COLO668 (cell line): ENCODE measurements at regions not wholly inside any gene's neighbourhood (a gene's known extent, or its start where the extent isn't known, plus 50 kb on each side); places are given as distances from the start of the nearest gene placed in this dataset.
"Not testable (repeated sequence)": the region's sequence is repeated elsewhere in the genome, so short reads cannot be mapped to it uniquely, and the experiment has no call there.

ENCODE experiments used
- DNase-seq: peaks from one replicate; lab custom pipeline; 2025; ENCODE audit not compliant: unreplicated experiment; lab: John Stamatoyannopoulos, UW

DNA sequence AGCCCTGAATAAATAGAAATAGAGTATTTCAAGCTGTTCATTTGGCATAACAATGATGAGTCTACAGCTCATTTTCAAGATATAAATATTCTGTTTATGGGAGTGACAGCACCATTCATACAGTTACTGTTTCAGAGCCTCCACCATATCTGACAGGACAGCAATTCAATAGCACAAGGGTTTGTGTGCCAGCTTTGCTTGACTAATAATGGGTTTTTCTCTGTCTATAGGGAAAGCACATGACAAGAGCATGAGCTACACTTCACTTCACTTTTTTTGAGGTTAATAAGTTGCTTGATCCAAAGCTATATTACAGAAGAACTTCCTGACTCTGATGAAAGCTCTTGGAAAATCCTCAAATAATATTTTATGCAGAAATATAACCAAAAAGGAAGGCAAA, 297.1 kb downstream of the RPIA start:
- not testable (repeated sequence) for DNase-seq

DNA sequence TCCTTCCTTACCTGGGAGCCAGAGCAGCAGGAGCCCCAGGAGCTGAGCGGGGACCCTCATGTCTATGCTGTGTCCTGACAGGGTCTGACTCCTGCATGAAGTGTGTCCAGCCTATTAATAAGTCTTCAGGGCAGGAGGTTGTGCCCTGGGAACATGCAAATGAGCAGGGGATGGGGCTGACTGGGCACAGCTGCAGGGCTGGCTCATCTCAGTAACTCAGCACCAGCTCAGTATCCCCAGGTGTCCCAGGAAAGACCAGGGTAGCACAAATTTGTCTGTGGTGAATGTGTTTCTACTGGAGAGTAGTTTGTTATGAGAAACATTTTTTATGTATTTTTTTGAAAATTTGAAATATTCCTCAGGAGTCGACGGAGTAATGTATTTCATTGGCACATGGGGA, 301.3 kb downstream of the RPIA start:
- DNase-seq = not testable (repeated sequence)

GRCh38 chr2:88994856-88995255, 303.4 kb downstream of the RPIA start:
- not testable (repeated sequence) for DNase-seq

GRCh38 chr2:88996588-88996987, 305.1 kb downstream of the RPIA start:
- DNase-seq = not testable (repeated sequence)

DNA sequence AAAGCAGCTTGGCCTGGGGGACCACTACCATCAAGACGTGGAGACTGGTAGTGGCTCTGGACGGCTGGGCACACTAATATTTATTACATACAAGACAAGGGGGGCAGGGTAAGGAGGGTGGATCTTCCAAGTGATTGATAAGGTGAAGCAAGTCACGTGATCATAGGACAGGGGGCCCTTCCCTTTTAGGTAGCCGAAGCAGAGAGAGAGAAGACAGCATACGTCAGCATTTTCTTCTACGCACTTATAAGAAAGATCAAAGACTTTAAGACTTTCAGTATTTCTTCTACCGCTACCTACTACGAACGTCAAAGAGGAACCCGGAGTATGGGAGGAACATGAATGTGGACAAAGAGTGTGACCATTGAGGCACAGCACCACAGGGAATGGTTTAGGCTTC, 307.9 kb downstream of the RPIA start:
- no peak for DNase-seq

DNA sequence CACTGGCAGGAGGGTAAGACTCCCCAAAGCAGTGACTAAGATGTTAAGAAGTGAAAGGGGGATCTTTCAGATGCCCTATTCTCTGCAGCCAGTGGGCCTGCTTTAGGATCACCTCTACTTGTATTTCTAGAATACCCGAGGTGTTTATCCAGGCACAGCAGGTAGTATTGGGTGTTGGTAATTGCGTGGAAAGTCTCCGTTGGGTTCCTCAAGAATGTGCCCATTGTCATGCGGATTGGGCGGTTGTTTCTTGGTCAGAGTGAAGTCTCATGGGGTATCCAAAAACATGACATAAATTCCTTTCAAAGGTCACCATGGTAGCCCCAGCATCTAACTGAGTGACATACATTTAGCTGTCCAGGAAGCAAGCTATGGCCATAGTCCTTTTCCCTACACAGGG, 308.8 kb downstream of the RPIA start:
- DNase-seq = no peak

GRCh38 chr2:89004238-89004637, 312.8 kb downstream of the RPIA start:
- DNase-seq = not testable (repeated sequence)

- not testable (repeated sequence) for DNase-seq
Measured at GRCh38 chr2:89020566-89020965, 329.1 kb downstream of the RPIA start.

DNA sequence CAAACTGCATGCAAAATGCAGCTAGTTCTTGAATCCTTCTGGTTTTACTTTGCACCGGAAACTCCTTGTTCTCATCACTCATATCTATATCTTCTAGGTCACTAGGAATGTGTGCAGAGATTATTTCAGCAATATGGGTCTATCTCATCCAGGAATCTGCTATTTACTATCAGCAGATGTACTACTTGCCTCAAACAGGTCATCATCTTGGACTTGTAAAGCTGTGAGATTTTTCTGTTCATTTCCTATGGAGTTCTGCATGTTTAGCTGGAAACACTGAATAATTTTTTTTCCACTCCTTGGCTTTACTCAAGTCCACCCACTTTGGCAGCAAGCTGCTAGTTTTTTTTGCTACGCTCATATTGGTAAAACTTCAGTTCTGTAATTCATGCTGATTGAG, 334.8 kb downstream of the RPIA start:
- not testable (repeated sequence) for DNase-seq

DNA sequence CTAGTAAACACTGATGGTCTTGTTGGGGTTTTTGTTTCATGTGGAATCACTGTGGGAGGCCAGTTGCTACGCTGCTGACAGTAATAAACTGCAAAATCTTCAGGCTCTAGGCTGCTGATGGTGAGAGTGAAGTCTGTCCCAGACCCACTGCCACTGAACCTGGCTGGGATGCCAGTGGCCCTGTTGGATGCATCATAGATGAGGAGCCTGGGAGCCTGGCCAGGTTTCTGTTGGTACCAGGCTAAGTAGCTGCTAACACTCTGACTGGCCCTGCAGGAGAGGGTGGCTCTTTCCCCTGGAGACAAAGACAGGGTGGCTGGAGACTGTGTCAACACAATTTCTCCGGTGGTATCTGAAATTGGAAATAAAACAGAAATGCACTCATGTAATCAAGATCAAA, 335.6 kb downstream of the RPIA start:
- not testable (repeated sequence) for DNase-seq

DNA sequence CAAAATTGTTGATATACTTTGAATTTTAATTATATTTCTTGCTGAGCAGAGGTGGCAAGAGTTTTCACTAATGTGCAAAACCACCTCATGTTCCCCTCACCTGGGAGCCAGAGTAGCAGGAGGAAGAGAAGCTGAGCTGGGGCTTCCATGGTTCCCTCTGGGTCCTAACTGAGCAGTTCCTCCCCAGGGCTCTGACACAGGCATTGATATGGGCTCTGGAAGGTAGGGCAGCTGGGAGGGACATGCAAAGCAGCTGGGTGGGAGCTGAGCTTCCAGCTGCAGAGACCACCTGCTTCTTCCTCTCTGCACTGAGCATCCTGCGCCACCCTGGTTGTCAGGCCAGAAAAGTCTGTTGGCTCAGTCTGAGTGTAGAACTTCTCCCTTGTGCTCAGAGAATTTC, 336.1 kb downstream of the RPIA start:
- DNase-seq = not testable (repeated sequence)

DNA sequence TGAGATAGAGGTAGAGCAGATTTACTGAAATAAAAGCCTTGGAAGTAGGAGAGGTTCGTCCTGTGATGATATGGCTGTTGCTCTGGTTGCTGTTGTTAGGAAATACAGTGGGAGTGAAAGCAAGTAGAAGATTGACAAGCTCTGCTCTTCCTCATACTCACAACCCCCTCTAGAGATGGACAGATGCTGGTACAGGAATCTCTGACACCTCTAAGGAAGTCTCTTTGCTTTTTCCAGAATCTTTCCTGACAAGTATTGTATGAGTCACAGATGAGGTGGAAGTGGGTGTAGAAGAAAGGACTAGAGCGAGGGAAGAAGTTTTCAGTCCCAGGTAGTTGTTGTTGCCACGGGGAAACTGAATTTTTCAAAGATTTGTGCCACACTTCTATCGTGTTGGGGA, 337.8 kb downstream of the RPIA start:
- DNase-seq = not testable (repeated sequence)

GRCh38 chr2:89048138-89049066, 356.9 kb downstream of the RPIA start:
- DNase-seq = not testable (repeated sequence)

- DNase-seq = not testable (repeated sequence)
Measured at GRCh38 chr2:89058616-89059015, 367.1 kb downstream of the RPIA start.

GRCh38 chr2:89061174-89061573, 369.7 kb downstream of the RPIA start:
- DNase-seq = not testable (repeated sequence)

GRCh38 chr2:89076771-89077170, 385.3 kb downstream of the RPIA start:
- DNase-seq = not testable (repeated sequence)

DNA sequence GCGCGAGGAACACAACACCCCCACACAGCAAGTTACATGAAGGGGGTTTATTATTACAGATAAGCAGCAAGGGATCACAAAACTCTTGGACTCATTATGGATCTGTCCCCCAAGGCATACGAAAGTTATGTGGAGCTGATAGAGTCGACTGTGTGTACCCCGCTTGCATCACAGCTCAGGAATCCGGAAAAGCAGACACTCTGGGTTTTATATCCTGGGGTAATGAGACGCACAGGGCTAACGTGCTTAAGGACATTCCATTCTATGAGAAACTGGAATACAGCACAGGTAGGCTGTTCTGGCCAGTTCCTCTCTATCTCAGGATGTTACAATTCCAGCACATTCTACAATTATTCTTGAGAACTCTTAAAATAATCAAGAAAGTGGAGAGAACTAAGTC, 401.4 kb downstream of the RPIA start:
- not testable (repeated sequence) for DNase-seq

GRCh38 chr2:89095060-89095459, 403.6 kb downstream of the RPIA start:
- DNase-seq = not testable (repeated sequence)

GRCh38 chr2:89102587-89102986, 411.1 kb downstream of the RPIA start:
- DNase-seq = not testable (repeated sequence)

DNA sequence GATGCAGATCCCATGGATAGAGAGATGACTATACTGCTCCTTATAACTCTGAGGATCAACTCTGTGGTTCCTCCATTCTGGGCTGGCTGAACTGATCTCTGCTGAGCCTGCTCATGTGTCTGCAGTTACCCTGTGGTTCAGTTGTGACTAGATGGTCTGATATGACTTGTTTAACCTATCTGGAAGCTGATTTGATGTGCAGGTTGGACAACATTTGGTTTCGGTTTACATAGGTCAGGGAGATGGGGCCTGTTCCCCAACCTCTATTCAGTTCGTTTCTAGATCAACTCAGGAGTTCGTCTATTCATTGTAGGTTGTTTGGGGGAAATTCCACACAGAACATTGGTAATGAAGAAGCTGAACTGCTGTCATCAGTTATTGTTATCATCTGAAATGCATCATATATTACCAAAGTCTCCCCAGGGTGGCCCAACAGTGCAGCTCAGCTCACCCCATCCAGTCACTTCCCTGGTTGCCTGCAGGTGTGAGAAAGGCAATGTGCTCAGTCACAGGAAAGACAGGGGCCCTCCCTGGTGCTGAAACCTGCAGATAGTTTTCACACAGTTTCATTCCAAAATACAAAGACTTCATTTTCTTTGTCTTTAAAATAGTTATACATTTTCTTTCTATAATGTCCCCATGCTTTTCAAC, 415.0 kb downstream of the RPIA start:
- not testable (repeated sequence) for DNase-seq

DNA sequence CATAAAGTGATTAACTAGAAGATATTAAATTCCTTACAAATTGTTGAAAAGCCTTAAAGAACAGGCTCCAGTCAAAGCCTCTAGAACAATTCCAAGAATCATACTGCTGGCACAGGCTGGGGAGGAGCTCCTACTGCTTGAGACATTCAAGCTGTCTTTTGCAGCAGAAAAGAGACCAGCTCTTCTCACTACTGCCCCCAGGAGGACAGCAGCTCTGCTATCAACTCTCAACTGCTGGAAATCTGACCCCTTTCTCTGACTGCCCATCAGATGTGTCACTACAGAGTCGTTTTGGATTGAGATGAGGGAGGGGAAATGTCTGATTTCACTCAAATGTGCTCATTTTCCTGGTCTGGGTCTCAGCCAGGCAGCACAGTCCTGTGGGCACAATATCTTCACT, 421.0 kb downstream of the RPIA start:
- DNase-seq = not testable (repeated sequence)

DNA sequence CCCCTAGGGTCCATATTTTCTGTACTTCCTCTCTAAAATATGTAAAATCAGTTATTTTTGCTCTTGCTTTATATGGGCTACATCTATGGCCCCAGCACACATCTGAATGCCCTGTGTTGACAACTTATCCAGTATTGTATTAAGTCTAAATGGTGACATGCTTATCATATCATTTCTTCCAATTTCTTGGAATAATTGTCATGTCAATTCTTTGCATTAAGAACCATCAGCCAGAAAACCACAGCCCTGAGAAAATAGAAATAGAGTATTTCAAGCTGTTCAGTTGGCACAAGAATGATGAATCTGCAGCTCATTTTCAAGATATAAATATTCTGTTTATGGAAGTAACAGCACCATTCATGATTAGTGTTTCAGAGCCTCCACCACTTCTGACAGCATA, 421.8 kb downstream of the RPIA start:
- not testable (repeated sequence) for DNase-seq
